Breast epithelium (tissue), 3 donors: ENCODE measurements at regions not wholly inside any gene's neighbourhood (a gene's known extent, or its start where the extent isn't known, plus 50 kb on each side); places are given as distances from the start of the nearest gene placed in this dataset.

ENCODE experiments used
- POLR2A ChIP-seq: fragments of 450-650 bp; IDR thresholded peaks from one replicate; pipeline ENCODE4 v1.6.1; 2016; ENCODE audit warnings: antibody characterized with exemption, mild to moderate bottlenecking, moderate library complexity
- POLR2AphosphoS5 ChIP-seq, 3 donors: sonication (generic); formaldehyde crosslinking; IDR thresholded peaks; one replicate each; pipeline ENCODE4 v1.6.1; 2017; ENCODE audit warnings: antibody characterized with exemption in 3 of 3
- TF ChIP-seq, protein P1 (sequence below), 3 donors: fragments of 450-650 bp; IDR thresholded peaks; one replicate each; pipeline ENCODE4 v1.5.1; 2016 to 2017; ENCODE audit warnings: antibody characterized with exemption in 3 of 3, mild to moderate bottlenecking in 3 of 3, moderate library complexity in 3 of 3

GRCh38 chr20:16966276-16966880 is 218.2 kb downstream of the OTOR start:
- TF ChIP-seq, protein P1, sequence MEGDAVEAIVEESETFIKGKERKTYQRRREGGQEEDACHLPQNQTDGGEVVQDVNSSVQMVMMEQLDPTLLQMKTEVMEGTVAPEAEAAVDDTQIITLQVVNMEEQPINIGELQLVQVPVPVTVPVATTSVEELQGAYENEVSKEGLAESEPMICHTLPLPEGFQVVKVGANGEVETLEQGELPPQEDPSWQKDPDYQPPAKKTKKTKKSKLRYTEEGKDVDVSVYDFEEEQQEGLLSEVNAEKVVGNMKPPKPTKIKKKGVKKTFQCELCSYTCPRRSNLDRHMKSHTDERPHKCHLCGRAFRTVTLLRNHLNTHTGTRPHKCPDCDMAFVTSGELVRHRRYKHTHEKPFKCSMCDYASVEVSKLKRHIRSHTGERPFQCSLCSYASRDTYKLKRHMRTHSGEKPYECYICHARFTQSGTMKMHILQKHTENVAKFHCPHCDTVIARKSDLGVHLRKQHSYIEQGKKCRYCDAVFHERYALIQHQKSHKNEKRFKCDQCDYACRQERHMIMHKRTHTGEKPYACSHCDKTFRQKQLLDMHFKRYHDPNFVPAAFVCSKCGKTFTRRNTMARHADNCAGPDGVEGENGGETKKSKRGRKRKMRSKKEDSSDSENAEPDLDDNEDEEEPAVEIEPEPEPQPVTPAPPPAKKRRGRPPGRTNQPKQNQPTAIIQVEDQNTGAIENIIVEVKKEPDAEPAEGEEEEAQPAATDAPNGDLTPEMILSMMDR (IDR thresholded peaks at IDR 0.05) = no peak
- no peak for TF ChIP-seq POLR2A
- TF ChIP-seq POLR2AphosphoS5 (IDR thresholded peaks at IDR 0.05) = no peak
